Astrocyte (in vitro differentiated cells and primary cell): ENCODE measurements at regions not wholly inside any gene's neighbourhood (a gene's known extent, or its start where the extent isn't known, plus 50 kb on each side); places are given as distances from the start of the nearest gene placed in this dataset.

ENCODE experiments used
- DNase-seq: peaks from one replicate; pipeline ENCODE4 v3.0.0-alpha.2; 2010; ENCODE audit warnings: low read depth
- FAIRE-seq: peaks from 2 replicates; lab custom pipeline; 2011; peaks lifted over from hg19 to GRCh38; lab: Jason Lieb, UNC
- H2AFZ ChIP-seq: 2 replicates; pipeline ENCODE4 v1.6.0; 2012; ENCODE audit warnings: low read depth, low read length, inconsistent platforms
- H3K27ac ChIP-seq: 2 replicates; pipeline ENCODE4 v1.5.1; 2011; ENCODE audit warnings: low read depth, low read length, inconsistent platforms
- H3K27me3 ChIP-seq: 2 replicates; pipeline ENCODE4 v1.6.0; 2011; ENCODE audit warnings: low read length, inconsistent platforms; ENCODE audit not compliant: insufficient read depth
- H3K36me3 ChIP-seq: 2 replicates; pipeline ENCODE4 v1.5.1; 2011; ENCODE audit warnings: low read length, inconsistent platforms; ENCODE audit not compliant: insufficient read depth
- H3K4me1 ChIP-seq: 2 replicates; pipeline ENCODE4 v1.5.1; 2011; ENCODE audit warnings: low read length, inconsistent platforms; ENCODE audit not compliant: insufficient read depth
- H3K4me2 ChIP-seq: 2 replicates; pipeline ENCODE4 v1.6.0; 2012; ENCODE audit warnings: low read length, inconsistent platforms
- H3K4me3 ChIP-seq: 2 replicates; pipeline ENCODE4 v1.5.1; 2011; ENCODE audit warnings: low read depth, mild to moderate bottlenecking, low read length, inconsistent platforms; ENCODE audit not compliant: insufficient read depth
- H3K79me2 ChIP-seq: 2 replicates; pipeline ENCODE4 v1.6.0; 2012; ENCODE audit warnings: mild to moderate bottlenecking, low read length, inconsistent platforms; ENCODE audit not compliant: insufficient read depth
- H3K9ac ChIP-seq: 2 replicates; pipeline ENCODE4 v1.6.0; 2012; ENCODE audit warnings: mild to moderate bottlenecking, low read length, inconsistent platforms
- H3K9me3 ChIP-seq: 2 replicates; pipeline ENCODE4 v1.5.1; 2012; ENCODE audit warnings: low read depth, mild to moderate bottlenecking, low read length, inconsistent platforms; ENCODE audit not compliant: insufficient read depth
- H4K20me1 ChIP-seq: 2 replicates; pipeline ENCODE4 v1.6.0; 2012; ENCODE audit warnings: low read length, inconsistent platforms; ENCODE audit not compliant: insufficient read depth
- H3K27ac Mint-ChIP-seq: one replicate; pipeline ENCODE4 v1.8.0; 2021; ENCODE audit warnings: mild to moderate bottlenecking, mixed read lengths; ENCODE audit not compliant: unreplicated experiment
- H3K27me3 Mint-ChIP-seq: one replicate; pipeline ENCODE4 v1.8.0; 2021; ENCODE audit warnings: low read depth, mixed read lengths; ENCODE audit not compliant: unreplicated experiment
- H3K36me3 Mint-ChIP-seq: one replicate; pipeline ENCODE4 v1.8.0; 2021; ENCODE audit warnings: low read depth, mixed read lengths; ENCODE audit not compliant: unreplicated experiment
- H3K4me1 Mint-ChIP-seq: one replicate; pipeline ENCODE4 v1.8.0; 2021; ENCODE audit warnings: low read depth, mixed read lengths; ENCODE audit not compliant: unreplicated experiment
- H3K4me3 Mint-ChIP-seq: one replicate; pipeline ENCODE4 v1.8.0; 2021; ENCODE audit warnings: mild to moderate bottlenecking, moderate library complexity, mixed read lengths; ENCODE audit not compliant: unreplicated experiment
- H3K9me3 Mint-ChIP-seq: one replicate; pipeline ENCODE4 v1.8.0; 2021; ENCODE audit warnings: mild to moderate bottlenecking, mixed read lengths; ENCODE audit not compliant: unreplicated experiment
- CTCF ChIP-seq: IDR thresholded peaks from 2 replicates; pipeline ENCODE4 v1.5.1; 2011; ENCODE audit warnings: low read depth, mild to moderate bottlenecking, inconsistent platforms, low read length, moderate library complexity; ENCODE audit not compliant: insufficient read depth
- EZH2 ChIP-seq: IDR thresholded peaks from 2 replicates; pipeline ENCODE4 v1.6.1; 2012; ENCODE audit warnings: mild to moderate bottlenecking, low read length, inconsistent platforms; ENCODE audit not compliant: insufficient read depth

GRCh38 chr2:188889187-188889586, 85.0 kb upstream of the COL3A1 start:
- Histone ChIP-seq H3K9me3 (peaks cover 4% of the 10 kb centered on the region), H3K27me3 (no peaks in the 10 kb centered on the region), H3K4me2 (no peak overlapping the region), H3K4me1 (peaks cover 4% of the 10 kb centered on the region), H3K79me2 (no peaks in the 10 kb centered on the region), H2AFZ (no peak overlapping the region), H3K27ac (no peak overlapping the region), H3K4me3 (no peak overlapping the region), H3K36me3 (no peaks in the 10 kb centered on the region), H3K9ac (no peak overlapping the region), H4K20me1 (no peaks in the 10 kb centered on the region)
- DNase-seq (no peak), FAIRE-seq (no peak)
- Mint-ChIP-seq H3K36me3 (no peaks in the 10 kb centered on the region), H3K27ac (no peak overlapping the region), H3K4me1 (no peaks in the 10 kb centered on the region), H3K27me3 (no peaks in the 10 kb centered on the region), H3K9me3 (peaks cover 7% of the 10 kb centered on the region), H3K4me3 (no peak overlapping the region)
- no peak for TF ChIP-seq CTCF
- TF ChIP-seq EZH2 = no peak

- no peak overlapping the region for H3K4me3 ChIP-seq
- no peaks in the 10 kb centered on the region for H3K4me1 ChIP-seq
- H3K27ac ChIP-seq = no peak overlapping the region
- no peak overlapping the region for H3K4me2 ChIP-seq
- no peak for FAIRE-seq
- no peaks in the 10 kb centered on the region for H3K79me2 ChIP-seq
- Mint-ChIP-seq H3K27me3 (no peaks in the 10 kb centered on the region), H3K27ac (no peak overlapping the region), H3K36me3 (no peaks in the 10 kb centered on the region), H3K4me3 (no peak overlapping the region), H3K9me3 (peaks cover 7% of the 10 kb centered on the region), H3K4me1 (no peaks in the 10 kb centered on the region)
- H3K27me3 ChIP-seq = no peaks in the 10 kb centered on the region
- no peaks in the 10 kb centered on the region for H4K20me1 ChIP-seq
- peaks cover 4% of the 10 kb centered on the region for H3K9me3 ChIP-seq
- no peak overlapping the region for H3K9ac ChIP-seq
- H3K36me3 ChIP-seq = no peaks in the 10 kb centered on the region
- DNase-seq = no peak
- H2AFZ ChIP-seq = no peak overlapping the region
- no peak for TF ChIP-seq CTCF
- TF ChIP-seq EZH2 = no peak
Measured at GRCh38 chr2:188890755-188891154, 83.4 kb upstream of the COL3A1 start.

GRCh38 chr2:188892636-188893035, 81.5 kb upstream of the COL3A1 start:
- Histone ChIP-seq H3K27me3 (no peaks in the 10 kb centered on the region), H3K36me3 (no peaks in the 10 kb centered on the region), H3K9ac (no peak overlapping the region), H3K4me2 (no peak overlapping the region), H3K27ac (no peak overlapping the region), H3K4me3 (no peak overlapping the region), H3K79me2 (no peaks in the 10 kb centered on the region), H4K20me1 (no peaks in the 10 kb centered on the region), H3K9me3 (peaks cover 4% of the 10 kb centered on the region), H3K4me1 (no peaks in the 10 kb centered on the region), H2AFZ (no peak overlapping the region)
- H3K36me3 Mint-ChIP-seq = no peaks in the 10 kb centered on the region
- DNase-seq (peak; percentile 33), FAIRE-seq (no peak)
- peaks cover 2% of the 10 kb centered on the region for H3K4me1 Mint-ChIP-seq
- H3K9me3 Mint-ChIP-seq = peaks cover 5% of the 10 kb centered on the region
- H3K27me3 Mint-ChIP-seq = no peaks in the 10 kb centered on the region
- H3K4me3 Mint-ChIP-seq = no peak overlapping the region
- H3K27ac Mint-ChIP-seq = no peak overlapping the region
- TF ChIP-seq EZH2 (no peak), CTCF (no peak)
